HepG2 (cell line): ENCODE measurements at regions not wholly inside any gene's neighbourhood (a gene's known extent, or its start where the extent isn't known, plus 50 kb on each side); places are given as distances from the start of the nearest gene placed in this dataset.

ENCODE experiments used
- ATAC-seq: fragments of 200-7000 bp; cut with Tn5 transposase; 3 replicates; pipeline ENCODE4 v1.9.1; 2020; ENCODE audit warnings: mild to moderate bottlenecking, moderate library complexity
- BruUV-seq: library from RNA; stranded (reverse); fragments of 400-500 nt; replicated peaks from 2 replicates; lab custom pipeline; 2021; lab: Mats Ljungman, UMichigan
- CTCF ChIA-PET: fragments of 300-600 bp; formaldehyde crosslinking; extraction: SDS; loops from one replicate; lab custom pipeline; 2021; ENCODE audit warnings: low total read pairs, inconsistent platforms, low intra/inter-chr PET ratio; lab: Yijun Ruan, JAX
- POLR2A ChIA-PET: fragments of 350-600 bp; sonication (Branson Sonifier 250); formaldehyde crosslinking; loops from one replicate; lab custom pipeline; 2020; ENCODE audit warnings: antibody characterized with exemption, inconsistent platforms; lab: Yijun Ruan, JAX
- DNase-seq: peaks from one replicate; pipeline ENCODE4 v3.0.0-alpha.2; 2015; ENCODE audit warnings: low spot score
- FAIRE-seq: peaks from 3 replicates; lab custom pipeline; 2011; peaks lifted over from hg19 to GRCh38; lab: Jason Lieb, UNC
- H2AFZ ChIP-seq: one replicate; pipeline ENCODE4 v1.6.1; 2011; ENCODE audit warnings: low read length, inconsistent platforms
- H3K27ac ChIP-seq: fragments of 300-600 bp; 3 replicates; pipeline ENCODE4 v1.8.0; 2011; ENCODE audit warnings: mixed run types, mild to moderate bottlenecking, mixed read lengths, low read length, inconsistent platforms; ENCODE audit not compliant: insufficient read depth; ENCODE audit errors: extremely low read length
- H3K27me3 ChIP-seq, 2 experiments: fragments of 200-600 bp in 1 of 2; 2 replicates in 1 of 2; 3 replicates in 1 of 2; pipeline versions ENCODE4 v1.6.0 to v1.8.0; 2011; ENCODE audit warnings: low read length in 2 of 2, mild to moderate bottlenecking in 2 of 2, moderate library complexity in 2 of 2, inconsistent platforms in 1 of 2; ENCODE audit not compliant: insufficient read depth in 2 of 2, control insufficient read depth in 1 of 2
- H3K36me3 ChIP-seq, 2 experiments: fragments of 200-600 bp in 1 of 2; replicated peaks in 1 of 2; 2 replicates in 1 of 2; 3 replicates in 1 of 2; pipeline versions ENCODE4 v1.5.1 to v1.8.0; 2011; ENCODE audit warnings: low read length in 2 of 2, inconsistent platforms in 1 of 2; ENCODE audit not compliant: insufficient read depth in 2 of 2, control insufficient read depth in 1 of 2
- H3K4me1 ChIP-seq: 2 replicates; pipeline ENCODE4 v1.5.1; 2012; ENCODE audit warnings: low read length, inconsistent platforms; ENCODE audit not compliant: insufficient read depth
- H3K4me2 ChIP-seq: 2 replicates; pipeline ENCODE4 v1.6.0; 2011; ENCODE audit warnings: low read depth, low read length, inconsistent platforms
- H3K4me3 ChIP-seq, 3 experiments: fragments of 200-600 bp in 1 of 3; sonication (generic), shearing (Covaris generic) in 1 of 3; replicated peaks in 1 of 3; 2 replicates each; pipeline ENCODE4 v1.5.1; 2011 to 2016; ENCODE audit warnings: low read length in 3 of 3, inconsistent platforms in 2 of 3, low read depth in 2 of 3, mild to moderate bottlenecking in 2 of 3, control low read depth in 1 of 3, mixed read lengths in 1 of 3; ENCODE audit not compliant: insufficient read depth in 1 of 3
- H3K79me2 ChIP-seq: one replicate; pipeline ENCODE4 v1.6.1; 2011; ENCODE audit warnings: low read length, inconsistent platforms; ENCODE audit not compliant: insufficient read depth
- H3K9ac ChIP-seq: 2 replicates; pipeline ENCODE4 v1.6.0; 2011; ENCODE audit warnings: mild to moderate bottlenecking, low read depth, low read length, inconsistent platforms; ENCODE audit not compliant: insufficient read depth
- H3K9me3 ChIP-seq: 2 replicates; pipeline ENCODE4 v1.5.1; 2012; ENCODE audit warnings: mild to moderate bottlenecking, low read length
- H4K20me1 ChIP-seq: 2 replicates; pipeline ENCODE4 v1.6.0; 2011; ENCODE audit warnings: inconsistent platforms, mild to moderate bottlenecking, low read length, moderate library complexity; ENCODE audit not compliant: insufficient read depth
- ARNT ChIP-seq: fragments of 450-650 bp; IDR thresholded peaks from 2 replicates; pipeline ENCODE4 v1.6.1; 2017
- CEBPG ChIP-seq: IDR thresholded peaks from 2 replicates; pipeline ENCODE4 v1.6.1; 2016
- MAF1 ChIP-seq: sonication (generic); formaldehyde crosslinking; IDR thresholded peaks from 2 replicates; pipeline ENCODE4 v1.5.0; 2020; ENCODE audit warnings: missing genetic modification reagents, borderline replicate concordance
- PAX8 ChIP-seq: sonication (generic); formaldehyde crosslinking; IDR thresholded peaks from 2 replicates; pipeline ENCODE4 v1.8.0; 2022; ENCODE audit warnings: mild to moderate bottlenecking, missing genetic modification reagents, borderline replicate concordance
- PPARG ChIP-seq: conservative IDR thresholded peaks from 2 replicates; pipeline ENCODE4 v1.6.1; 2016; ENCODE audit warnings: missing biosample characterization, missing genetic modification reagents
- RBAK ChIP-seq: sonication (generic); formaldehyde crosslinking; IDR thresholded peaks from 2 replicates; pipeline ENCODE4 v1.5.1; 2020; ENCODE audit warnings: mild to moderate bottlenecking, missing genetic modification reagents
- STAT6 ChIP-seq: sonication (generic); formaldehyde crosslinking; IDR thresholded peaks from 2 replicates; pipeline ENCODE4 v1.4.0; 2020; ENCODE audit warnings: missing genetic modification reagents, mild to moderate bottlenecking, borderline replicate concordance
- TFE3 ChIP-seq: IDR thresholded peaks from 2 replicates; pipeline ENCODE4 v1.6.1; 2016
- ZNF44 ChIP-seq: sonication (generic); formaldehyde crosslinking; IDR thresholded peaks from 2 replicates; pipeline ENCODE4 v1.5.1; 2020; ENCODE audit warnings: mild to moderate bottlenecking, missing genetic modification reagents
- ZNF891 ChIP-seq: sonication (generic); formaldehyde crosslinking; IDR thresholded peaks from 2 replicates; pipeline ENCODE4 v1.5.0; 2020; ENCODE audit warnings: mild to moderate bottlenecking, missing genetic modification reagents
- WGBS: methylation state at CpG from one replicate; pipeline ENCODE4 v1.1.6; 2017; ENCODE audit warnings: low lambda C conversion rate; 5-methylcytosine and 5-hydroxymethylcytosine counted together
- in situ Hi-C: cut with HindIII; loops from 2 replicates; pipeline ENCODE4 v1.10.0; 2017; ENCODE audit warnings: low pct_unique_long_range_greater_than_20kb; ENCODE audit not compliant: extremely low pct_ligation_motif_present
- intact Hi-C: fragments of 100-400 bp; cut with micrococcal nuclease; formaldehyde crosslinking; loops from one replicate; pipeline ENCODE4 v1.10.0; 2022; ENCODE audit not compliant: unreplicated experiment

- H3K4me3 ChIP-seq: no peak overlapping the region
- no peak overlapping the region for H3K9ac ChIP-seq
- H3K4me1 ChIP-seq: no peaks in the 10 kb centered on the region
- FAIRE-seq: no peak
- no peak for DNase-seq
- H3K27me3 ChIP-seq: no peaks in the 10 kb centered on the region
- ChIA-PET CTCF (no interaction called here), POLR2A (no interaction called here)
- H3K27ac ChIP-seq: no peak overlapping the region
- no peaks in the 10 kb centered on the region for H3K36me3 ChIP-seq
- no peak overlapping the region for H3K4me2 ChIP-seq
- no TSS peak for BruUV-seq
- intact Hi-C loops (no loop called here), in situ Hi-C loops (no loop called here)
- TF ChIP-seq STAT6 (CRISPR knock-in tag) (no peak), PAX8 (CRISPR knock-in tag) (no peak), ARNT (no peak), PPARG (no peak), MAF1 (CRISPR knock-in tag) (no peak), ZNF44 (no peak), RBAK (no peak), ZNF891 (CRISPR knock-in tag) (no peak), CEBPG (no peak), TFE3 (no peak)
- no peak overlapping the region for H2AFZ ChIP-seq
- WGBS: 4% methylated on average over 2 of the region's 2 CpGs
- H4K20me1 ChIP-seq: no peaks in the 10 kb centered on the region
- H3K9me3 ChIP-seq: no peaks in the 10 kb centered on the region
- H3K79me2 ChIP-seq: no peaks in the 10 kb centered on the region
- no peak for ATAC-seq
Observed at GRCh38 chr5:106648401-106648800, 1022.3 kb downstream of the EFNA5 start.
